Ascending aorta (tissue), 2 donors: ENCODE measurements at regions not wholly inside any gene's neighbourhood (a gene's known extent, or its start where the extent isn't known, plus 50 kb on each side); places are given as distances from the start of the nearest gene placed in this dataset.

Experiments used
- DNase-seq, 2 donors: peaks; one replicate each; pipeline ENCODE4 v3.0.0-alpha.2; 2019; ENCODE audit warnings: low spot score in 2 of 2
- H3K27ac ChIP-seq, 2 donors: fragments of 200-600 bp; sonication (generic); one replicate each; pipeline ENCODE4 v1.5.1; 2016 to 2017; ENCODE audit warnings: mild to moderate bottlenecking in 1 of 2
- H3K27me3 ChIP-seq: fragments of 200-600 bp; sonication (generic); one replicate; pipeline ENCODE4 v1.5.1; 2017
- H3K36me3 ChIP-seq, 2 donors: fragments of 200-600 bp; sonication (generic); one replicate each; pipeline ENCODE4 v1.5.1; 2016
- H3K4me1 ChIP-seq, 2 donors: fragments of 200-600 bp; sonication (generic); one replicate each; pipeline ENCODE4 v1.5.1; 2016 to 2017; ENCODE audit warnings: mild to moderate bottlenecking in 1 of 2
- H3K4me3 ChIP-seq, 2 donors: fragments of 200-600 bp; sonication (generic); one replicate each; pipeline ENCODE4 v1.5.1; 2016 to 2017; ENCODE audit warnings: mild to moderate bottlenecking in 1 of 2
- H3K9me3 ChIP-seq, 2 donors: fragments of 200-600 bp; sonication (generic); one replicate each; pipeline ENCODE4 v1.5.1; 2016
- intact Hi-C: fragments of 100-400 bp; cut with DNase I; formaldehyde crosslinking; loops from one replicate; pipeline ENCODE4 v1.15.1; 2023
- TF ChIP-seq, protein P1 (sequence below), 3 experiments: fragments of 200-600 bp in 2 of 3; fragments of 450-650 bp in 1 of 3; sonication (generic) in 2 of 3; IDR thresholded peaks; one replicate each; pipeline ENCODE4 v1.5.1; 2016 to 2019; ENCODE audit warnings: antibody characterized with exemption in 3 of 3, mild to moderate bottlenecking in 1 of 3, moderate library complexity in 1 of 3

DNA sequence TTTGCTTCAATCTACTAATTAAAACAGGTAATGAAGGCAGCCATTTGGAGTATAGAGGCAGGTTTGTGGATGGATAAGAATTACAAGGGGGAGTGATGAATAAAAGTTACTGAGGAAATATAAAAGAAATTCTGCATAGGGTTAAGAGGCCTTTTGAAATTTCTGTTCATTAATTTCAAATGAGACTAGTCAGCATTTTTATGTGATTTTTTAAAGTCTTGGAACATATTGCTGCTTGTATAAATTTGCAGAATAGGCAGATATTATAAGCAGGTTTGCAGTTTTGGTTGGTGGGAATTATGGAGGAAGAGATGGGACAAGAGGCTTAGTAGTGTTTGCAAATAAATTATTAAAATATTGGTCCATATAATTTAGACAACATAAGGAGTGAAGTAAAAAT is 750.4 kb upstream of the AGA start:
- Histone ChIP-seq H3K4me3 (no peak overlapping the region), H3K27me3 (no peaks in the 10 kb centered on the region), H3K9me3 (no peaks in the 10 kb centered on the region), H3K36me3 (no peaks in the 10 kb centered on the region), H3K27ac (no peak overlapping the region), H3K4me1 (no peaks in the 10 kb centered on the region)
- DNase-seq, result no peak
- TF ChIP-seq, protein P1, sequence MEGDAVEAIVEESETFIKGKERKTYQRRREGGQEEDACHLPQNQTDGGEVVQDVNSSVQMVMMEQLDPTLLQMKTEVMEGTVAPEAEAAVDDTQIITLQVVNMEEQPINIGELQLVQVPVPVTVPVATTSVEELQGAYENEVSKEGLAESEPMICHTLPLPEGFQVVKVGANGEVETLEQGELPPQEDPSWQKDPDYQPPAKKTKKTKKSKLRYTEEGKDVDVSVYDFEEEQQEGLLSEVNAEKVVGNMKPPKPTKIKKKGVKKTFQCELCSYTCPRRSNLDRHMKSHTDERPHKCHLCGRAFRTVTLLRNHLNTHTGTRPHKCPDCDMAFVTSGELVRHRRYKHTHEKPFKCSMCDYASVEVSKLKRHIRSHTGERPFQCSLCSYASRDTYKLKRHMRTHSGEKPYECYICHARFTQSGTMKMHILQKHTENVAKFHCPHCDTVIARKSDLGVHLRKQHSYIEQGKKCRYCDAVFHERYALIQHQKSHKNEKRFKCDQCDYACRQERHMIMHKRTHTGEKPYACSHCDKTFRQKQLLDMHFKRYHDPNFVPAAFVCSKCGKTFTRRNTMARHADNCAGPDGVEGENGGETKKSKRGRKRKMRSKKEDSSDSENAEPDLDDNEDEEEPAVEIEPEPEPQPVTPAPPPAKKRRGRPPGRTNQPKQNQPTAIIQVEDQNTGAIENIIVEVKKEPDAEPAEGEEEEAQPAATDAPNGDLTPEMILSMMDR (IDR thresholded peaks at IDR 0.05), result no peak
- intact Hi-C loops, result no loop called here

DNA sequence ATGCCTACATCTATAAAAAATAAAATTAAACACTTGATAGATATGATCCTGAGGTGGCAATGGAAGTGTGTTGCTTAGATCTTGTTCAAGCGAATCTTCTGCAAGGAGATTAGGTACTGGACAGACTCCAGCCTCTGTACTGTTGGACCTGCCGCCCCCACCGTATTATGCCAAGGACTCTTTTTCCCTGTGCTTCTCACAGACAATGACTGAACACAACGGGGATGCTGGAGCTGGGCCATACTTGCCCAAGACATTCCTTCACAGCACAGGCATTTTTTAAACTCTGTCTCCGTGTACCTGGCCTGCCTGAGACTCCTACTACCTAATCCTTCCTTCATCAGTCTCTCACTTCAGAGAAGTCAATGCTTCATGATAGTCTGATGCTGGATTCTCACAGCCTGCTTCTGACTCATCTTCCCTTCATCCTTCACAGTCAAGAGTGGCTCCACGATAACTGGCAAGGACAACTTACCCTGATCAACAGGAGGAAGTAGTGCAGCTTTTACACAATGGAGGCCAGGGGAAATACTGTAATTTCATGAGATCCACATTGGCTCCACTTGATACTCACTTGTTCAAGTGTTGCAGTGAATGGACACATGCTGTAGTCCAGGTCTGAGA is 754.6 kb upstream of the AGA start:
- no peak for DNase-seq
- H3K27ac ChIP-seq, result no peak overlapping the region
- no peaks in the 10 kb centered on the region for H3K4me1 ChIP-seq
- TF ChIP-seq, protein P1 (IDR thresholded peaks at IDR 0.05), result no peak
- H3K9me3 ChIP-seq, result no peaks in the 10 kb centered on the region
- no peaks in the 10 kb centered on the region for H3K36me3 ChIP-seq
- intact Hi-C loops, result no loop called here
- H3K27me3 ChIP-seq, result no peaks in the 10 kb centered on the region
- no peak overlapping the region for H3K4me3 ChIP-seq

GRCh38 chr4:178198691-178199090 is 756.5 kb upstream of the AGA start:
- intact Hi-C loops, result no loop called here
- Histone ChIP-seq H3K27ac (peak overlapping the region in 1 of 2 donors; percentile 18), H3K9me3 (no peaks in the 10 kb centered on the region), H3K4me1 (no peaks in the 10 kb centered on the region), H3K27me3 (no peaks in the 10 kb centered on the region), H3K36me3 (no peaks in the 10 kb centered on the region), H3K4me3 (no peak overlapping the region)
- DNase-seq, result no peak
- TF ChIP-seq, protein P1 (IDR thresholded peaks at IDR 0.05), result no peak

GRCh38 chr4:178202422-178202821 is 760.2 kb upstream of the AGA start:
- no peaks in the 10 kb centered on the region for H3K4me1 ChIP-seq
- no peak for DNase-seq
- no peaks in the 10 kb centered on the region for H3K36me3 ChIP-seq
- H3K27me3 ChIP-seq, result no peaks in the 10 kb centered on the region
- intact Hi-C loops, result no loop called here
- no peaks in the 10 kb centered on the region for H3K9me3 ChIP-seq
- no peak overlapping the region for H3K27ac ChIP-seq
- no peak overlapping the region for H3K4me3 ChIP-seq
- TF ChIP-seq, protein P1 (IDR thresholded peaks at IDR 0.05), result no peak

GRCh38 chr4:178205826-178206225 is 763.6 kb upstream of the AGA start:
- Histone ChIP-seq H3K36me3 (no peaks in the 10 kb centered on the region), H3K4me1 (no peaks in the 10 kb centered on the region), H3K4me3 (no peak overlapping the region), H3K27me3 (no peaks in the 10 kb centered on the region), H3K27ac (no peak overlapping the region), H3K9me3 (no peaks in the 10 kb centered on the region)
- intact Hi-C loops, result no loop called here
- TF ChIP-seq, protein P1 (IDR thresholded peaks at IDR 0.05), result no peak
- DNase-seq, result no peak

DNA sequence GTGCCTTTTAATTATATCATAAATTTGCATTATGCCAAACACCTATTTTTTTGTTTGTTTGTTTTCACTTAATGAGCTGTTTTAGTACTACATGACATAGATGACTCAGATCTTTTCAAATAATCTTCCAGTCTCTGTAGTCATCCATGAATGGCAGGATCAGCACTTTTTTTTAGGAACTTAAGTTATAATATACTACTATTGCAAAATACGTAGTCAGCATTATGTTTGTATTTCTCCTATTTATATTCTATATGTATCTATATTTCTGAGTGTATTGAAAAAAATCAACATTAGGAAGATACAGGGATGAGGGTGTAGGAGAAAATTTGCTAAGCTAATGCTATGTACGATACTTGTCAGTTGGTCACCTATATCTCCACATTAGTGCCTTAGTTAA is 773.1 kb upstream of the AGA start:
- Histone ChIP-seq H3K4me3 (no peak overlapping the region), H3K9me3 (no peaks in the 10 kb centered on the region), H3K36me3 (no peaks in the 10 kb centered on the region), H3K27ac (no peak overlapping the region), H3K4me1 (no peaks in the 10 kb centered on the region), H3K27me3 (no peaks in the 10 kb centered on the region)
- no peak for DNase-seq
- intact Hi-C loops, result no loop called here
- TF ChIP-seq, protein P1 (IDR thresholded peaks at IDR 0.05), result no peak
